Keratinocyte (primary cell): ENCODE measurements at regions not wholly inside any gene's neighbourhood (a gene's known extent, or its start where the extent isn't known, plus 50 kb on each side); places are given as distances from the start of the nearest gene placed in this dataset.

Experiments
- DNase-seq: peaks from one replicate; pipeline ENCODE4 v3.0.0-alpha.2; 2011; ENCODE audit warnings: low read depth, missing footprints, low spot score
- FAIRE-seq: peaks from 2 replicates; lab custom pipeline; 2011; peaks lifted over from hg19 to GRCh38; lab: Jason Lieb, UNC
- H2AFZ ChIP-seq: 2 replicates; pipeline ENCODE4 v1.6.0; 2012; ENCODE audit warnings: low read length, control low read depth, inconsistent platforms; ENCODE audit not compliant: control insufficient read depth
- H3K27ac ChIP-seq: 2 replicates; pipeline ENCODE4 v1.5.1; 2011; ENCODE audit warnings: low read length; ENCODE audit not compliant: control insufficient read depth, insufficient read depth
- H3K27me3 ChIP-seq: 3 replicates; pipeline ENCODE4 v1.6.0; 2011; ENCODE audit warnings: low read length; ENCODE audit not compliant: control insufficient read depth, insufficient read depth; ENCODE audit errors: extremely low read depth
- H3K36me3 ChIP-seq, 2 experiments: 2 replicates in 1 of 2; 3 replicates in 1 of 2; pipeline ENCODE4 v1.5.1; 2011; ENCODE audit warnings: low read length in 2 of 2, mild to moderate bottlenecking in 1 of 2; ENCODE audit not compliant: control insufficient read depth in 2 of 2, insufficient read depth in 2 of 2; ENCODE audit errors: extremely low read depth in 1 of 2
- H3K4me1 ChIP-seq: 3 replicates; pipeline ENCODE4 v1.5.1; 2011; ENCODE audit warnings: low read length; ENCODE audit not compliant: control insufficient read depth, insufficient read depth; ENCODE audit errors: extremely low read depth
- H3K4me2 ChIP-seq: 3 replicates; pipeline ENCODE4 v1.6.0; 2011; ENCODE audit warnings: low read depth, low read length; ENCODE audit not compliant: control insufficient read depth, insufficient read depth; ENCODE audit errors: extremely low read depth
- H3K4me3 ChIP-seq, 3 experiments: fragments of 200-600 bp in 1 of 3; sonication (generic) in 1 of 3; 2 replicates in 2 of 3; 3 replicates in 1 of 3; pipeline ENCODE4 v1.5.1; 2011 to 2016; ENCODE audit warnings: low read length in 3 of 3, mild to moderate bottlenecking in 3 of 3, control low read depth in 2 of 3, inconsistent platforms in 1 of 3, low read depth in 1 of 3, mixed read lengths in 1 of 3, mixed run types in 1 of 3, moderate library complexity in 1 of 3; ENCODE audit not compliant: control insufficient read depth in 2 of 3, insufficient read depth in 2 of 3; ENCODE audit errors: extremely low read depth in 1 of 3
- H3K79me2 ChIP-seq: 2 replicates; pipeline ENCODE4 v1.6.0; 2012; ENCODE audit warnings: low read length; ENCODE audit not compliant: control insufficient read depth, insufficient read depth
- H3K9ac ChIP-seq: 3 replicates; pipeline ENCODE4 v1.6.0; 2011; ENCODE audit warnings: low read length; ENCODE audit not compliant: control insufficient read depth, insufficient read depth; ENCODE audit errors: extremely low read depth
- H3K9me1 ChIP-seq: 3 replicates; pipeline ENCODE4 v1.6.0; 2011; ENCODE audit warnings: low read length; ENCODE audit not compliant: control insufficient read depth, insufficient read depth; ENCODE audit errors: extremely low read depth
- H3K9me3 ChIP-seq: 2 replicates; pipeline ENCODE4 v1.5.1; 2012; ENCODE audit warnings: low read depth, low read length; ENCODE audit not compliant: control insufficient read depth
- H4K20me1 ChIP-seq: 3 replicates; pipeline ENCODE4 v1.6.0; 2011; ENCODE audit warnings: low read length; ENCODE audit not compliant: control insufficient read depth, insufficient read depth; ENCODE audit errors: extremely low read depth
- CTCF ChIP-seq, 3 experiments: IDR thresholded peaks in 1 of 3; conservative IDR thresholded peaks in 1 of 3; optimal IDR thresholded peaks in 1 of 3; 2 replicates in 2 of 3; 3 replicates in 1 of 3; pipeline versions ENCODE3 to v1.5.1; 2011; ENCODE audit warnings: low read length in 3 of 3, mild to moderate bottlenecking in 3 of 3, moderate library complexity in 2 of 3, control low read depth in 1 of 3, inconsistent platforms in 1 of 3; ENCODE audit not compliant: insufficient read depth in 2 of 3; ENCODE audit errors: extremely low read depth in 1 of 3
- EZH2 ChIP-seq: IDR thresholded peaks from one replicate; pipeline ENCODE4 v1.6.1; 2012; ENCODE audit warnings: inconsistent platforms, mild to moderate bottlenecking, low read length, moderate library complexity
- dilution Hi-C: fragments of 300-500 bp; cut with MboI; formaldehyde crosslinking; loops from one replicate; pipeline ENCODE4 v1.7.0; 2020; ENCODE audit warnings: low sequenced_read_pairs; ENCODE audit not compliant: extremely low pct_ligation_motif_present

- Histone ChIP-seq H3K79me2 (no peaks in the 10 kb centered on the region), H3K4me2 (no peak overlapping the region), H3K4me3 (no peak overlapping the region), H3K9ac (no peak overlapping the region), H3K9me3 (no peaks in the 10 kb centered on the region), H2AFZ (no peak overlapping the region), H3K27me3 (no peaks in the 10 kb centered on the region), H3K27ac (no peak overlapping the region), H3K36me3 (no peaks in the 10 kb centered on the region), H4K20me1 (no peaks in the 10 kb centered on the region), H3K9me1 (no peaks in the 10 kb centered on the region), H3K4me1 (no peaks in the 10 kb centered on the region)
- DNase-seq (no peak), FAIRE-seq (no peak)
- TF ChIP-seq CTCF (optimal IDR thresholded peaks at IDR 0.05 in 1 of 3, IDR thresholded peaks at IDR 0.05 in 1 of 3, conservative IDR thresholded peaks at IDR 0.05 in 1 of 3; ENCODE audit: extremely low read depth in 1 of 3, insufficient read depth in 2 of 3, low read length in 3 of 3) (no peak), EZH2 (no peak)
- dilution Hi-C loops = no loop called here
These were observed 714.1 kb downstream of the FAT4 start for GRCh38 chr4:126028876-126029275.

GRCh38 chr4:126037231-126037630 lies 722.5 kb downstream of the FAT4 start:
- H2AFZ ChIP-seq = no peak overlapping the region
- no peaks in the 10 kb centered on the region for H4K20me1 ChIP-seq

More at GRCh38 chr4:126037231-126037630, 722.5 kb downstream of the FAT4 start:
- no peak for TF ChIP-seq CTCF (optimal IDR thresholded peaks at IDR 0.05 in 1 of 3, IDR thresholded peaks at IDR 0.05 in 1 of 3, conservative IDR thresholded peaks at IDR 0.05 in 1 of 3; ENCODE audit: extremely low read depth in 1 of 3, insufficient read depth in 2 of 3, low read length in 3 of 3)
- TF ChIP-seq EZH2 = no peak
- DNase-seq (no peak), FAIRE-seq (no peak)
- H3K4me2 ChIP-seq = no peak overlapping the region
- H3K4me3 ChIP-seq = no peak overlapping the region
- H3K27ac ChIP-seq = no peak overlapping the region
- H3K9ac ChIP-seq = no peak overlapping the region
- H3K9me1 ChIP-seq = no peaks in the 10 kb centered on the region
- H3K27me3 ChIP-seq = no peaks in the 10 kb centered on the region
- no peaks in the 10 kb centered on the region for H3K9me3 ChIP-seq
- H3K36me3 ChIP-seq = no peaks in the 10 kb centered on the region
- H3K4me1 ChIP-seq = no peaks in the 10 kb centered on the region
- H3K79me2 ChIP-seq = no peaks in the 10 kb centered on the region
- dilution Hi-C loops = no loop called here
